ENCODE measurements at regions not wholly inside any gene's neighbourhood (a gene's known extent, or its start where the extent isn't known, plus 50 kb on each side); places are given as distances from the start of the nearest gene placed in this dataset.

DNA sequence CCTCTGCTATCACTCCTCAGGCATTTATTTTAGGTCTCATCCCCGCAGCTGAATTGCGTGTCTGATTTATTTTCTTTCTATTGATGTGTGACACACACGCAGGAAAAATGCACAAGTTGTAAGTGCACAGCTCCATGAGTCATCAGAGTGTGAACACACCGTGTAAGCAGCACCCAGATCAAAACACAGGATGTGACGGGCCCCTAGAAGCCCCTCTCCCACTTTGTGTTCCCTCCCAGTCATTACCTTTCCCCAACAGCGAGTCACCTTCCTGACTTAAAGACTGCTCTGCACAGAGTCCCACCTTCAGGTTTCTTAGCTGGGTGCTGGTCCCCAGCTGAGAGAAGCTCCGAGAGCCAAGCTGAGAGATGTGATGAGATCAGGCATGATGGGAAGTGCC lies 436.7 kb downstream of the MID1IP1 start:
- TF ChIP-seq SMC3 (conservative IDR thresholded peaks at IDR 0.05; ENCODE audit: poor library complexity), result no peak
- TF ChIP-seq, protein P1, sequence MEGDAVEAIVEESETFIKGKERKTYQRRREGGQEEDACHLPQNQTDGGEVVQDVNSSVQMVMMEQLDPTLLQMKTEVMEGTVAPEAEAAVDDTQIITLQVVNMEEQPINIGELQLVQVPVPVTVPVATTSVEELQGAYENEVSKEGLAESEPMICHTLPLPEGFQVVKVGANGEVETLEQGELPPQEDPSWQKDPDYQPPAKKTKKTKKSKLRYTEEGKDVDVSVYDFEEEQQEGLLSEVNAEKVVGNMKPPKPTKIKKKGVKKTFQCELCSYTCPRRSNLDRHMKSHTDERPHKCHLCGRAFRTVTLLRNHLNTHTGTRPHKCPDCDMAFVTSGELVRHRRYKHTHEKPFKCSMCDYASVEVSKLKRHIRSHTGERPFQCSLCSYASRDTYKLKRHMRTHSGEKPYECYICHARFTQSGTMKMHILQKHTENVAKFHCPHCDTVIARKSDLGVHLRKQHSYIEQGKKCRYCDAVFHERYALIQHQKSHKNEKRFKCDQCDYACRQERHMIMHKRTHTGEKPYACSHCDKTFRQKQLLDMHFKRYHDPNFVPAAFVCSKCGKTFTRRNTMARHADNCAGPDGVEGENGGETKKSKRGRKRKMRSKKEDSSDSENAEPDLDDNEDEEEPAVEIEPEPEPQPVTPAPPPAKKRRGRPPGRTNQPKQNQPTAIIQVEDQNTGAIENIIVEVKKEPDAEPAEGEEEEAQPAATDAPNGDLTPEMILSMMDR (IDR thresholded peaks at IDR 0.05; ENCODE audit: poor library complexity, severe bottlenecking), result no peak
- no peak for TF ChIP-seq EP300 (conservative IDR thresholded peaks at IDR 0.05; ENCODE audit: poor library complexity, severe bottlenecking)
- TF ChIP-seq, protein P2, sequence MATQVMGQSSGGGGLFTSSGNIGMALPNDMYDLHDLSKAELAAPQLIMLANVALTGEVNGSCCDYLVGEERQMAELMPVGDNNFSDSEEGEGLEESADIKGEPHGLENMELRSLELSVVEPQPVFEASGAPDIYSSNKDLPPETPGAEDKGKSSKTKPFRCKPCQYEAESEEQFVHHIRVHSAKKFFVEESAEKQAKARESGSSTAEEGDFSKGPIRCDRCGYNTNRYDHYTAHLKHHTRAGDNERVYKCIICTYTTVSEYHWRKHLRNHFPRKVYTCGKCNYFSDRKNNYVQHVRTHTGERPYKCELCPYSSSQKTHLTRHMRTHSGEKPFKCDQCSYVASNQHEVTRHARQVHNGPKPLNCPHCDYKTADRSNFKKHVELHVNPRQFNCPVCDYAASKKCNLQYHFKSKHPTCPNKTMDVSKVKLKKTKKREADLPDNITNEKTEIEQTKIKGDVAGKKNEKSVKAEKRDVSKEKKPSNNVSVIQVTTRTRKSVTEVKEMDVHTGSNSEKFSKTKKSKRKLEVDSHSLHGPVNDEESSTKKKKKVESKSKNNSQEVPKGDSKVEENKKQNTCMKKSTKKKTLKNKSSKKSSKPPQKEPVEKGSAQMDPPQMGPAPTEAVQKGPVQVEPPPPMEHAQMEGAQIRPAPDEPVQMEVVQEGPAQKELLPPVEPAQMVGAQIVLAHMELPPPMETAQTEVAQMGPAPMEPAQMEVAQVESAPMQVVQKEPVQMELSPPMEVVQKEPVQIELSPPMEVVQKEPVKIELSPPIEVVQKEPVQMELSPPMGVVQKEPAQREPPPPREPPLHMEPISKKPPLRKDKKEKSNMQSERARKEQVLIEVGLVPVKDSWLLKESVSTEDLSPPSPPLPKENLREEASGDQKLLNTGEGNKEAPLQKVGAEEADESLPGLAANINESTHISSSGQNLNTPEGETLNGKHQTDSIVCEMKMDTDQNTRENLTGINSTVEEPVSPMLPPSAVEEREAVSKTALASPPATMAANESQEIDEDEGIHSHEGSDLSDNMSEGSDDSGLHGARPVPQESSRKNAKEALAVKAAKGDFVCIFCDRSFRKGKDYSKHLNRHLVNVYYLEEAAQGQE (IDR thresholded peaks at IDR 0.05; ENCODE audit: borderline replicate concordance), result no peak
- no peak for TF ChIP-seq MXI1 (conservative IDR thresholded peaks at IDR 0.05; ENCODE audit: poor library complexity, severe bottlenecking)
- TF ChIP-seq POLR2AphosphoS5 (IDR thresholded peaks at IDR 0.05), result no peak
- no peak for TF ChIP-seq RAD21 (conservative IDR thresholded peaks at IDR 0.05)
- TF ChIP-seq EZH2 (IDR thresholded peaks at IDR 0.05; ENCODE audit: borderline replicate concordance, insufficient read depth, low read length, poor library complexity, severe bottlenecking), result no peak
- no peak for TF ChIP-seq TAF1 (IDR thresholded peaks at IDR 0.05; ENCODE audit: low read depth)
- Histone ChIP-seq H3K79me2 (replicated peaks; ENCODE audit: insufficient read depth, low read length) (no peaks in the 10 kb centered on the region), H3K4me3 (ENCODE audit: low read length) (no peak overlapping the region), H4K20me1 (ENCODE audit: insufficient read depth) (no peaks in the 10 kb centered on the region), H3K9me2 (ENCODE audit: insufficient read depth, low read length) (no peaks in the 10 kb centered on the region), H3K27me3 (ENCODE audit: insufficient read depth, low read depth, low read length) (no peaks in the 10 kb centered on the region), H3K27ac (ENCODE audit: low read length) (no peak overlapping the region), H3K36me3 (ENCODE audit: insufficient read depth, low read length) (no peaks in the 10 kb centered on the region), H3F3A (ENCODE audit: insufficient read depth, low read length, poor library complexity, severe bottlenecking) (no peaks in the 10 kb centered on the region), H2AFZ (ENCODE audit: low read depth, low read length) (no peak overlapping the region), H3K9ac (ENCODE audit: low read length) (no peak overlapping the region), H3K9me3 (ENCODE audit: low read length) (no peaks in the 10 kb centered on the region), H3K4me2 (ENCODE audit: low read length) (no peak overlapping the region)

DNA sequence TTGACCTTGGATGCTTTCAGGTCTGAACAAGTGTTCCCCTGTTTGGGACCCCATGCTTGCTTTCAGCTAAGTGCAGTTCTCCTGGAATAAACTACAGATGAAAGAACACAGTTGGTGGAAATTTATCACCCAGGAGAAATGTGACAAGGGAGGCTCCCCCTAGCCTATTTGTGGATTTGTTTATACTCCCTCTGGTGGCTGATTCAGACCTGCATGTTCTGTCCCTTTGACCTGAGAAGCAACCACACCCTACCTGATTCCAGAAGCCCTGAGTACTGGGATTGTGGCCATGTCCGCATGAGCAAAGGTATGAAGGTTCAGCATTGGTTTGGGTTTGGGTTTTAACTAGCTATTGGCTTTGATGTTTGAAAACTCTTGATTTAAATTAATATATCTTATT lies 440.9 kb downstream of the MID1IP1 start:
- Histone ChIP-seq H3K9me2 (ENCODE audit: insufficient read depth, low read length) (no peaks in the 10 kb centered on the region), H3K4me3 (ENCODE audit: low read length) (no peak overlapping the region), H4K20me1 (ENCODE audit: insufficient read depth) (no peaks in the 10 kb centered on the region), H3K79me2 (replicated peaks; ENCODE audit: insufficient read depth, low read length) (no peaks in the 10 kb centered on the region), H3K27me3 (ENCODE audit: insufficient read depth, low read depth, low read length) (no peaks in the 10 kb centered on the region), H3K9ac (ENCODE audit: low read length) (no peak overlapping the region), H3K36me3 (ENCODE audit: insufficient read depth, low read length) (no peaks in the 10 kb centered on the region), H3K27ac (ENCODE audit: low read length) (no peak overlapping the region), H3F3A (ENCODE audit: insufficient read depth, low read length, poor library complexity, severe bottlenecking) (no peaks in the 10 kb centered on the region), H3K9me3 (ENCODE audit: low read length) (no peaks in the 10 kb centered on the region), H2AFZ (ENCODE audit: low read depth, low read length) (no peak overlapping the region), H3K4me2 (ENCODE audit: low read length) (no peak overlapping the region)
- peak; percentile 32 for TF ChIP-seq RAD21 (conservative IDR thresholded peaks at IDR 0.05)
- TF ChIP-seq TAF1 (IDR thresholded peaks at IDR 0.05; ENCODE audit: low read depth), result no peak
- TF ChIP-seq, protein P1 (IDR thresholded peaks at IDR 0.05; ENCODE audit: poor library complexity, severe bottlenecking), result peak; percentile 40
- peak; percentile 48 for TF ChIP-seq SMC3 (conservative IDR thresholded peaks at IDR 0.05; ENCODE audit: poor library complexity)
- TF ChIP-seq POLR2AphosphoS5 (IDR thresholded peaks at IDR 0.05), result no peak
- TF ChIP-seq MXI1 (conservative IDR thresholded peaks at IDR 0.05; ENCODE audit: poor library complexity, severe bottlenecking), result no peak
